Stomach smooth muscle (tissue), 2 donors: ENCODE measurements at regions not wholly inside any gene's neighbourhood (a gene's known extent, or its start where the extent isn't known, plus 50 kb on each side); places are given as distances from the start of the nearest gene placed in this dataset.

ENCODE experiments used
- H3K27ac ChIP-seq: one replicate; pipeline ENCODE4 v1.7.0; 2013; ENCODE audit warnings: mild to moderate bottlenecking, low read length, inconsistent platforms
- H3K27me3 ChIP-seq, 2 donors: one replicate each; pipeline ENCODE4 v1.7.0; 2013; ENCODE audit warnings: low read length in 2 of 2; ENCODE audit not compliant: insufficient read depth in 2 of 2, control insufficient read depth in 1 of 2
- H3K36me3 ChIP-seq, 2 donors: one replicate each; pipeline ENCODE4 v1.7.0; 2013; ENCODE audit warnings: low read length in 2 of 2; ENCODE audit not compliant: control insufficient read depth in 2 of 2, insufficient read depth in 2 of 2
- H3K4me1 ChIP-seq: one replicate; pipeline ENCODE4 v1.7.0; 2013; ENCODE audit warnings: low read length; ENCODE audit not compliant: control insufficient read depth, insufficient read depth
- H3K4me3 ChIP-seq, 2 donors: one replicate each; pipeline ENCODE4 v1.7.0; 2013; ENCODE audit warnings: low read length in 2 of 2
- H3K9ac ChIP-seq, 2 donors: one replicate each; pipeline ENCODE4 v1.7.0; 2013; ENCODE audit warnings: low read length in 2 of 2, mild to moderate bottlenecking in 1 of 2
- H3K9me3 ChIP-seq, 2 donors: one replicate each; pipeline ENCODE4 v1.7.0; 2013; ENCODE audit warnings: low read length in 2 of 2; ENCODE audit not compliant: control insufficient read depth in 2 of 2
- donor health status: healthy.
- donor health status: Pancreatic carcinoma.

- H3K4me1 ChIP-seq = no peaks in the 10 kb centered on the region
- no peak overlapping the region for H3K9ac ChIP-seq
- H3K36me3 ChIP-seq = no peaks in the 10 kb centered on the region
- no peaks in the 10 kb centered on the region for H3K27me3 ChIP-seq
- no peak overlapping the region for H3K27ac ChIP-seq
- peaks cover 3 to 7% of the 10 kb centered on the region in 2 donors for H3K9me3 ChIP-seq
- H3K4me3 ChIP-seq = no peak overlapping the region
Observed at GRCh38 chr2:155356250-155356649, 657.8 kb downstream of the KCNJ3 start.

GRCh38 chr2:155350783-155351580 is 652.5 kb downstream of the KCNJ3 start:
- H3K27me3 ChIP-seq = no peaks in the 10 kb centered on the region
- peaks cover under 1 to 4% of the 10 kb centered on the region in 2 donors for H3K9me3 ChIP-seq
- H3K4me1 ChIP-seq = no peaks in the 10 kb centered on the region
- H3K36me3 ChIP-seq = no peaks in the 10 kb centered on the region
- no peak overlapping the region for H3K9ac ChIP-seq
- H3K4me3 ChIP-seq = no peak overlapping the region
- H3K27ac ChIP-seq = no peak overlapping the region

- Histone ChIP-seq H3K4me3 (no peak overlapping the region), H3K27me3 (no peaks in the 10 kb centered on the region), H3K9ac (no peak overlapping the region), H3K9me3 (no peaks in the 10 kb centered on the region), H3K36me3 (no peaks in the 10 kb centered on the region), H3K4me1 (no peaks in the 10 kb centered on the region), H3K27ac (no peak overlapping the region)
Observed at GRCh38 chr2:155332016-155332415, 633.5 kb downstream of the KCNJ3 start.

- Histone ChIP-seq H3K9me3 (no peaks in the 10 kb centered on the region), H3K27ac (no peak overlapping the region), H3K4me1 (no peaks in the 10 kb centered on the region), H3K36me3 (no peaks in the 10 kb centered on the region), H3K4me3 (no peak overlapping the region), H3K27me3 (no peaks in the 10 kb centered on the region), H3K9ac (no peak overlapping the region)
Observed at GRCh38 chr2:155320236-155320635, 621.7 kb downstream of the KCNJ3 start.

GRCh38 chr2:155318710-155319109 is 620.2 kb downstream of the KCNJ3 start:
- H3K9me3 ChIP-seq = no peaks in the 10 kb centered on the region
- no peak overlapping the region for H3K9ac ChIP-seq
- no peaks in the 10 kb centered on the region for H3K36me3 ChIP-seq
- H3K27me3 ChIP-seq = no peaks in the 10 kb centered on the region
- no peak overlapping the region for H3K27ac ChIP-seq
- no peaks in the 10 kb centered on the region for H3K4me1 ChIP-seq
- H3K4me3 ChIP-seq = no peak overlapping the region

GRCh38 chr2:155315768-155316167 is 617.3 kb downstream of the KCNJ3 start:
- Histone ChIP-seq H3K36me3 (no peaks in the 10 kb centered on the region), H3K4me3 (no peak overlapping the region), H3K9ac (no peak overlapping the region), H3K27me3 (no peaks in the 10 kb centered on the region), H3K4me1 (no peaks in the 10 kb centered on the region), H3K27ac (no peak overlapping the region), H3K9me3 (no peaks in the 10 kb centered on the region)

GRCh38 chr2:155310589-155310988 is 612.1 kb downstream of the KCNJ3 start:
- Histone ChIP-seq H3K27ac (no peak overlapping the region), H3K36me3 (no peaks in the 10 kb centered on the region)

GRCh38 chr2:155309483-155309882 is 611.0 kb downstream of the KCNJ3 start:
- no peak overlapping the region for H3K27ac ChIP-seq
- no peaks in the 10 kb centered on the region for H3K36me3 ChIP-seq
- no peak overlapping the region for H3K9ac ChIP-seq
- no peaks in the 10 kb centered on the region for H3K27me3 ChIP-seq
- no peak overlapping the region for H3K4me3 ChIP-seq
- no peaks in the 10 kb centered on the region for H3K9me3 ChIP-seq
- H3K4me1 ChIP-seq = no peaks in the 10 kb centered on the region

More at GRCh38 chr2:155310589-155310988, 612.1 kb downstream of the KCNJ3 start:
- no peaks in the 10 kb centered on the region for H3K9me3 ChIP-seq
- H3K27me3 ChIP-seq = no peaks in the 10 kb centered on the region
- no peak overlapping the region for H3K4me3 ChIP-seq
- H3K9ac ChIP-seq = no peak overlapping the region
- no peaks in the 10 kb centered on the region for H3K4me1 ChIP-seq

- Histone ChIP-seq H3K27ac (no peak overlapping the region), H3K4me1 (no peaks in the 10 kb centered on the region), H3K9ac (no peak overlapping the region), H3K36me3 (no peaks in the 10 kb centered on the region), H3K9me3 (no peaks in the 10 kb centered on the region), H3K4me3 (no peak overlapping the region), H3K27me3 (no peaks in the 10 kb centered on the region)
Observed at GRCh38 chr2:155308367-155309009, 610.0 kb downstream of the KCNJ3 start.

GRCh38 chr2:155301221-155301620 is 602.7 kb downstream of the KCNJ3 start:
- no peak overlapping the region for H3K4me3 ChIP-seq
- H3K9me3 ChIP-seq = no peaks in the 10 kb centered on the region
- H3K4me1 ChIP-seq = no peaks in the 10 kb centered on the region
- H3K27me3 ChIP-seq = no peaks in the 10 kb centered on the region
- H3K36me3 ChIP-seq = no peaks in the 10 kb centered on the region
- no peak overlapping the region for H3K27ac ChIP-seq
- H3K9ac ChIP-seq = no peak overlapping the region

GRCh38 chr2:155298001-155298400 is 599.5 kb downstream of the KCNJ3 start:
- Histone ChIP-seq H3K9me3 (no peaks in the 10 kb centered on the region), H3K27me3 (no peaks in the 10 kb centered on the region), H3K36me3 (no peaks in the 10 kb centered on the region), H3K4me1 (no peaks in the 10 kb centered on the region), H3K4me3 (no peak overlapping the region), H3K27ac (no peak overlapping the region), H3K9ac (no peak overlapping the region)
